ENCODE measurements at regions not wholly inside any gene's neighbourhood (a gene's known extent, or its start where the extent isn't known, plus 50 kb on each side); places are given as distances from the start of the nearest gene placed in this dataset.

- TF ChIP-seq, protein P1, sequence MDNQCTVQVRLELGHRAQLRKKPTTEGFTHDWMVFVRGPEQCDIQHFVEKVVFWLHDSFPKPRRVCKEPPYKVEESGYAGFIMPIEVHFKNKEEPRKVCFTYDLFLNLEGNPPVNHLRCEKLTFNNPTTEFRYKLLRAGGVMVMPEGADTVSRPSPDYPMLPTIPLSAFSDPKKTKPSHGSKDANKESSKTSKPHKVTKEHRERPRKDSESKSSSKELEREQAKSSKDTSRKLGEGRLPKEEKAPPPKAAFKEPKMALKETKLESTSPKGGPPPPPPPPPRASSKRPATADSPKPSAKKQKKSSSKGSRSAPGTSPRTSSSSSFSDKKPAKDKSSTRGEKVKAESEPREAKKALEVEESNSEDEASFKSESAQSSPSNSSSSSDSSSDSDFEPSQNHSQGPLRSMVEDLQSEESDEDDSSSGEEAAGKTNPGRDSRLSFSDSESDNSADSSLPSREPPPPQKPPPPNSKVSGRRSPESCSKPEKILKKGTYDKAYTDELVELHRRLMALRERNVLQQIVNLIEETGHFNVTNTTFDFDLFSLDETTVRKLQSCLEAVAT (IDR thresholded peaks at IDR 0.05), result no peak
- TF ChIP-seq CHD2 (IDR thresholded peaks at IDR 0.05; ENCODE audit: borderline replicate concordance, low read depth, low read length), result no peak
- TF ChIP-seq BHLHE40 (IDR thresholded peaks at IDR 0.05; ENCODE audit: borderline replicate concordance in 1 of 2, low read depth in 2 of 2, low read length in 1 of 2), result no peak
- TF ChIP-seq, protein P2, sequence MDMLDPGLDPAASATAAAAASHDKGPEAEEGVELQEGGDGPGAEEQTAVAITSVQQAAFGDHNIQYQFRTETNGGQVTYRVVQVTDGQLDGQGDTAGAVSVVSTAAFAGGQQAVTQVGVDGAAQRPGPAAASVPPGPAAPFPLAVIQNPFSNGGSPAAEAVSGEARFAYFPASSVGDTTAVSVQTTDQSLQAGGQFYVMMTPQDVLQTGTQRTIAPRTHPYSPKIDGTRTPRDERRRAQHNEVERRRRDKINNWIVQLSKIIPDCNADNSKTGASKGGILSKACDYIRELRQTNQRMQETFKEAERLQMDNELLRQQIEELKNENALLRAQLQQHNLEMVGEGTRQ (IDR thresholded peaks at IDR 0.05; ENCODE audit: borderline replicate concordance, low read depth, low read length), result no peak
These were observed 182.8 kb downstream of the PSMG1 start (continued) for GRCh38 chr21:39000496-39000895.

GRCh38 chr21:38999161-38999560 lies 184.1 kb downstream of the PSMG1 start:
- H2AFZ ChIP-seq (ENCODE audit: control insufficient read depth, low read depth, low read length), result no peak overlapping the region
- BruUV-seq (replicated peaks), result no TSS peak
- ChIA-PET SMC1A (ENCODE audit: uncharacterized antibody, unreplicated experiment) (no interaction called here), POLR2A (no interaction called here), CTCF (no interaction called here), RAD21 (ENCODE audit: unreplicated experiment) (no interaction called here)
- in situ Hi-C loops (cut with MboI), result no loop called here
- H3K9me3 ChIP-seq (replicated peaks; ENCODE audit: control insufficient read depth, insufficient read depth, low read length), result no peaks in the 10 kb centered on the region
- H3K4me1 ChIP-seq (ENCODE audit: control insufficient read depth, insufficient read depth, low read length), result no peaks in the 10 kb centered on the region
- FAIRE-seq (no peak), DNase-seq (ENCODE audit: low read depth, low spot score) (no peak), ATAC-seq (no peak)
- H3K4me3 ChIP-seq, result no peak overlapping the region
- H3K36me3 ChIP-seq (ENCODE audit: control insufficient read depth in 2 of 2, insufficient read depth in 2 of 2, low read length in 1 of 2), result no peaks in the 10 kb centered on the region
- H3K4me2 ChIP-seq (ENCODE audit: control insufficient read depth, insufficient read depth), result no peak overlapping the region
- peaks cover 1 to 2% of the 10 kb centered on the region in 2 experiments; a peak in 2 of 4 replicates for H3K27me3 ChIP-seq (replicated peaks in 1 of 2; ENCODE audit: control insufficient read depth in 2 of 2, insufficient read depth in 2 of 2, low read length in 1 of 2)
- intact Hi-C loops (cut with micrococcal nuclease; ENCODE audit: unreplicated experiment), result no loop called here
- WGBS (ENCODE audit: insufficient coverage, insufficient replicate concordance, low lambda C conversion rate, missing lambda C conversion rate), result 46% methylated on average over 3 of the region's 3 CpGs
- H4K20me1 ChIP-seq (ENCODE audit: control insufficient read depth, insufficient read depth), result no peaks in the 10 kb centered on the region; the same call in 1 of the 2 replicates
- H3K27ac ChIP-seq (ENCODE audit: control insufficient read depth, insufficient read depth), result no peak overlapping the region
- H3K79me2 ChIP-seq (ENCODE audit: control insufficient read depth, insufficient read depth, low read length), result no peaks in the 10 kb centered on the region
- no peak overlapping the region for H3K9ac ChIP-seq (ENCODE audit: control insufficient read depth, insufficient read depth, low read length)
- TF ChIP-seq BCL11A (IDR thresholded peaks at IDR 0.05; ENCODE audit: low read depth, low read length), result no peak
- no peak for TF ChIP-seq TARDBP (IDR thresholded peaks at IDR 0.05; ENCODE audit: borderline replicate concordance)
- TF ChIP-seq, protein P3, sequence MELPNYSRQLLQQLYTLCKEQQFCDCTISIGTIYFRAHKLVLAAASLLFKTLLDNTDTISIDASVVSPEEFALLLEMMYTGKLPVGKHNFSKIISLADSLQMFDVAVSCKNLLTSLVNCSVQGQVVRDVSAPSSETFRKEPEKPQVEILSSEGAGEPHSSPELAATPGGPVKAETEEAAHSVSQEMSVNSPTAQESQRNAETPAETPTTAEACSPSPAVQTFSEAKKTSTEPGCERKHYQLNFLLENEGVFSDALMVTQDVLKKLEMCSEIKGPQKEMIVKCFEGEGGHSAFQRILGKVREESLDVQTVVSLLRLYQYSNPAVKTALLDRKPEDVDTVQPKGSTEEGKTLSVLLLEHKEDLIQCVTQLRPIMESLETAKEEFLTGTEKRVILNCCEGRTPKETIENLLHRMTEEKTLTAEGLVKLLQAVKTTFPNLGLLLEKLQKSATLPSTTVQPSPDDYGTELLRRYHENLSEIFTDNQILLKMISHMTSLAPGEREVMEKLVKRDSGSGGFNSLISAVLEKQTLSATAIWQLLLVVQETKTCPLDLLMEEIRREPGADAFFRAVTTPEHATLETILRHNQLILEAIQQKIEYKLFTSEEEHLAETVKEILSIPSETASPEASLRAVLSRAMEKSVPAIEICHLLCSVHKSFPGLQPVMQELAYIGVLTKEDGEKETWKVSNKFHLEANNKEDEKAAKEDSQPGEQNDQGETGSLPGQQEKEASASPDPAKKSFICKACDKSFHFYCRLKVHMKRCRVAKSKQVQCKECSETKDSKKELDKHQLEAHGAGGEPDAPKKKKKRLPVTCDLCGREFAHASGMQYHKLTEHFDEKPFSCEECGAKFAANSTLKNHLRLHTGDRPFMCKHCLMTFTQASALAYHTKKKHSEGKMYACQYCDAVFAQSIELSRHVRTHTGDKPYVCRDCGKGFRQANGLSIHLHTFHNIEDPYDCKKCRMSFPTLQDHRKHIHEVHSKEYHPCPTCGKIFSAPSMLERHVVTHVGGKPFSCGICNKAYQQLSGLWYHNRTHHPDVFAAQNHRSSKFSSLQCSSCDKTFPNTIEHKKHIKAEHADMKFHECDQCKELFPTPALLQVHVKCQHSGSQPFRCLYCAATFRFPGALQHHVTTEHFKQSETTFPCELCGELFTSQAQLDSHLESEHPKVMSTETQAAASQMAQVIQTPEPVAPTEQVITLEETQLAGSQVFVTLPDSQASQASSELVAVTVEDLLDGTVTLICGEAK (IDR thresholded peaks at IDR 0.05; ENCODE audit: borderline replicate concordance), result no peak
- TF ChIP-seq HCFC1 (IDR thresholded peaks at IDR 0.05; ENCODE audit: low read length), result no peak
- TF ChIP-seq, protein P4, sequence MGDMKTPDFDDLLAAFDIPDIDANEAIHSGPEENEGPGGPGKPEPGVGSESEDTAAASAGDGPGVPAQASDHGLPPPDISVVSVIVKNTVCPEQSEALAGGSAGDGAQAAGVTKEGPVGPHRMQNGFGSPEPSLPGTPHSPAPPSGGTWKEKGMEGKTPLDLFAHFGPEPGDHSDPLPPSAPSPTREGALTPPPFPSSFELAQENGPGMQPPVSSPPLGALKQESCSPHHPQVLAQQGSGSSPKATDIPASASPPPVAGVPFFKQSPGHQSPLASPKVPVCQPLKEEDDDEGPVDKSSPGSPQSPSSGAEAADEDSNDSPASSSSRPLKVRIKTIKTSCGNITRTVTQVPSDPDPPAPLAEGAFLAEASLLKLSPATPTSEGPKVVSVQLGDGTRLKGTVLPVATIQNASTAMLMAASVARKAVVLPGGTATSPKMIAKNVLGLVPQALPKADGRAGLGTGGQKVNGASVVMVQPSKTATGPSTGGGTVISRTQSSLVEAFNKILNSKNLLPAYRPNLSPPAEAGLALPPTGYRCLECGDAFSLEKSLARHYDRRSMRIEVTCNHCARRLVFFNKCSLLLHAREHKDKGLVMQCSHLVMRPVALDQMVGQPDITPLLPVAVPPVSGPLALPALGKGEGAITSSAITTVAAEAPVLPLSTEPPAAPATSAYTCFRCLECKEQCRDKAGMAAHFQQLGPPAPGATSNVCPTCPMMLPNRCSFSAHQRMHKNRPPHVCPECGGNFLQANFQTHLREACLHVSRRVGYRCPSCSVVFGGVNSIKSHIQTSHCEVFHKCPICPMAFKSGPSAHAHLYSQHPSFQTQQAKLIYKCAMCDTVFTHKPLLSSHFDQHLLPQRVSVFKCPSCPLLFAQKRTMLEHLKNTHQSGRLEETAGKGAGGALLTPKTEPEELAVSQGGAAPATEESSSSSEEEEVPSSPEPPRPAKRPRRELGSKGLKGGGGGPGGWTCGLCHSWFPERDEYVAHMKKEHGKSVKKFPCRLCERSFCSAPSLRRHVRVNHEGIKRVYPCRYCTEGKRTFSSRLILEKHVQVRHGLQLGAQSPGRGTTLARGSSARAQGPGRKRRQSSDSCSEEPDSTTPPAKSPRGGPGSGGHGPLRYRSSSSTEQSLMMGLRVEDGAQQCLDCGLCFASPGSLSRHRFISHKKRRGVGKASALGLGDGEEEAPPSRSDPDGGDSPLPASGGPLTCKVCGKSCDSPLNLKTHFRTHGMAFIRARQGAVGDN (IDR thresholded peaks at IDR 0.05), result no peak
- TF ChIP-seq MYC (IDR thresholded peaks at IDR 0.05; ENCODE audit: insufficient read depth, insufficient read length, insufficient replicate concordance, low read length, severe bottlenecking), result no peak
- TF ChIP-seq, protein P2 (IDR thresholded peaks at IDR 0.05; ENCODE audit: borderline replicate concordance, low read depth, low read length), result no peak
- TF ChIP-seq IKZF2 (IDR thresholded peaks at IDR 0.05), result no peak

Data from GM12878 (cell line).